ENCODE measurements at regions not wholly inside any gene's neighbourhood (a gene's known extent, or its start where the extent isn't known, plus 50 kb on each side); places are given as distances from the start of the nearest gene placed in this dataset.

GRCh38 chr13:22738357-22738756 is 442.4 kb upstream of the SGCG start:
- no peak for TF ChIP-seq CTCF (IDR thresholded peaks at IDR 0.05)
- no peak for TF ChIP-seq TCF7L2 (IDR thresholded peaks at IDR 0.05; ENCODE audit: low read depth, low read length)
